RWPE1 (cell line): ENCODE measurements at regions not wholly inside any gene's neighbourhood (a gene's known extent, or its start where the extent isn't known, plus 50 kb on each side); places are given as distances from the start of the nearest gene placed in this dataset.
A peak's percentile ranks its signal among the peaks of the same experiment; 100 is the strongest.

ENCODE experiments used
- CTCF ChIA-PET: fragments of 350-600 bp; sonication (Branson Sonifier 250); formaldehyde crosslinking; extraction: SDS; loops from one replicate; lab custom pipeline; 2021; lab: Yijun Ruan, JAX
- POLR2A ChIA-PET: fragments of 400-600 bp; formaldehyde crosslinking; extraction: SDS; loops from one replicate; lab custom pipeline; 2020; ENCODE audit warnings: antibody characterized with exemption; ENCODE audit not compliant: low non-redundant PET; lab: Yijun Ruan, JAX
- DNase-seq: peaks from one replicate; pipeline ENCODE4 v3.0.0; 2012; ENCODE audit warnings: low spot score
- H3K27ac ChIP-seq: fragments of 450-650 bp; 2 replicates; pipeline ENCODE4 v1.5.1; 2017
- TF ChIP-seq, protein P1 (sequence below): fragments of 450-650 bp; conservative IDR thresholded peaks from 2 replicates; pipeline ENCODE4 v1.5.1; 2017; ENCODE audit warnings: low read depth, mild to moderate bottlenecking

- no peak for DNase-seq
- POLR2A ChIA-PET, result no interaction called here
- H3K27ac ChIP-seq, result no peak overlapping the region
- CTCF ChIA-PET, result no interaction called here
- TF ChIP-seq, protein P1, sequence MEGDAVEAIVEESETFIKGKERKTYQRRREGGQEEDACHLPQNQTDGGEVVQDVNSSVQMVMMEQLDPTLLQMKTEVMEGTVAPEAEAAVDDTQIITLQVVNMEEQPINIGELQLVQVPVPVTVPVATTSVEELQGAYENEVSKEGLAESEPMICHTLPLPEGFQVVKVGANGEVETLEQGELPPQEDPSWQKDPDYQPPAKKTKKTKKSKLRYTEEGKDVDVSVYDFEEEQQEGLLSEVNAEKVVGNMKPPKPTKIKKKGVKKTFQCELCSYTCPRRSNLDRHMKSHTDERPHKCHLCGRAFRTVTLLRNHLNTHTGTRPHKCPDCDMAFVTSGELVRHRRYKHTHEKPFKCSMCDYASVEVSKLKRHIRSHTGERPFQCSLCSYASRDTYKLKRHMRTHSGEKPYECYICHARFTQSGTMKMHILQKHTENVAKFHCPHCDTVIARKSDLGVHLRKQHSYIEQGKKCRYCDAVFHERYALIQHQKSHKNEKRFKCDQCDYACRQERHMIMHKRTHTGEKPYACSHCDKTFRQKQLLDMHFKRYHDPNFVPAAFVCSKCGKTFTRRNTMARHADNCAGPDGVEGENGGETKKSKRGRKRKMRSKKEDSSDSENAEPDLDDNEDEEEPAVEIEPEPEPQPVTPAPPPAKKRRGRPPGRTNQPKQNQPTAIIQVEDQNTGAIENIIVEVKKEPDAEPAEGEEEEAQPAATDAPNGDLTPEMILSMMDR, result no peak
Observed at GRCh38 chr1:234928642-234929041, 200.0 kb downstream of the TOMM20 start.

DNA sequence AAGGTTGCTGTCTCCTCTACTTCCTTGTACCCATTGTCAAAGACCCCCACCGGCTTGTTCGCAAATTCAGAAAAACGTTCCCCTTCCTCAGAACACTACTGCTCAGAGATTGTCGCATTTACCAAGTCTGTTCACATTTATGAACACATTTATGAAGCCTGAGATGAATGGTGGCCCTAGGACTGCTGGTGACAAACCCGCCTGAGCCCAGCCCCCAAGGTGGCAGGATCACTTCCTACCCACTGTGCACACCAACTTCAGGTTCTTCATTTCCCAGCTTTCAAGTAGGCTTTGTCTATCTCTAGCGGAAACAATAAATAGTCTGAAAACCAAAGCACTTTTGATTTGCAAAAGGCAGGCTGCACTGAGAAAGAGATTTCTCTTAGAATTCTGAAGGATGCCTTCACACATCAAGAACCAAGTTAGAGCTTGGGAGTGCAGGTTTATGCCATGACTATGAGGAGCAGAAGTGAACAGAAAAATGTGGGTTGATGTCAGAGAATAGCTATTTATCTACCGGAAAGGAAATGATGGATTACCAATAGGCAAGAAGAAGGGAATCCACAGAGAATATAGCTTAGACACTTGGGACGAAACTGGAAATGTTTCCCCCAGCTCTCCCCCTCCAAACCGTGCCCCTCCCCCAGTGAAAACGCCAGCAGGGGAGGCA, 200.5 kb downstream of the TOMM20 start:
- ChIA-PET CTCF (interaction anchor here (0.6 kb wide), 1 partner anchor 697 kb away, joined by 8 read pairs; no protein-coding TSS in a partner anchor), POLR2A (no interaction called here)
- H3K27ac ChIP-seq, result no peak overlapping the region
- TF ChIP-seq, protein P1, result no peak
- no peak for DNase-seq

DNA sequence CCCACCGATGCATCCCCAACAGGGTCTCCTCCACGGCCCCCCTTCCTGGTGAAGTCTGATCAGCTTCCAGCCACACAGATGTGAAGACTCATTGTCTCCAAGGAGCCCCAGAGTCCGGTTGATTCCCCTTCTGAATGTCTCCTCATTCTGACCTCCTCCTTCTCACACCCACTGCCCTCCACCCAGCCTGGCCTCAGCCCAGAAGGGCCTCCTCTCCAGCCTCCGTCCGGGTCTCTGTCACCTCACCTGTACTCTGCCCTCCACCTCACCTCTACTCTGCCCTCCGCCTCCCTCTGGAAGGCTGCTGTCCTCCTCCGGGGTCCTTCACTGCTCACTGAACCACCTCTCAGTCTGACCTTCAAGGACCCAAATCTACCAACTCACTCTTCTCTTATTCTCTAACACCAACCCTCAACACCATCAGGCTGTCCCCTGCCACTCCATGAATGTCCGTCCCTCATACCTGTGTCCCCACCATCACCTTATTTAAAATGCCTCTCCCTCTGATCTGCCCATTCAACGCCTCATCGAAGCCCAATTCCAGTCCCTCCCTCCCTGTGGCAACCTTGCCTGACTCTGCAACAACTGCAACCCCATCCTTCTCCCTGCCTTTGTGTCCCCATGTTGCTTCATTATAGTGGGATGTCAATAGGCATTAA, 201.2 kb downstream of the TOMM20 start:
- TF ChIP-seq, protein P1, result no peak
- POLR2A ChIA-PET, result no interaction called here
- CTCF ChIA-PET, result interaction anchor here (0.6 kb wide), 1 partner anchor 696 kb away, joined by 8 read pairs; no protein-coding TSS in a partner anchor
- H3K27ac ChIP-seq, result peak overlapping the region; percentile 73; the same call in 1 of the 2 replicates
- DNase-seq, result no peak

DNA sequence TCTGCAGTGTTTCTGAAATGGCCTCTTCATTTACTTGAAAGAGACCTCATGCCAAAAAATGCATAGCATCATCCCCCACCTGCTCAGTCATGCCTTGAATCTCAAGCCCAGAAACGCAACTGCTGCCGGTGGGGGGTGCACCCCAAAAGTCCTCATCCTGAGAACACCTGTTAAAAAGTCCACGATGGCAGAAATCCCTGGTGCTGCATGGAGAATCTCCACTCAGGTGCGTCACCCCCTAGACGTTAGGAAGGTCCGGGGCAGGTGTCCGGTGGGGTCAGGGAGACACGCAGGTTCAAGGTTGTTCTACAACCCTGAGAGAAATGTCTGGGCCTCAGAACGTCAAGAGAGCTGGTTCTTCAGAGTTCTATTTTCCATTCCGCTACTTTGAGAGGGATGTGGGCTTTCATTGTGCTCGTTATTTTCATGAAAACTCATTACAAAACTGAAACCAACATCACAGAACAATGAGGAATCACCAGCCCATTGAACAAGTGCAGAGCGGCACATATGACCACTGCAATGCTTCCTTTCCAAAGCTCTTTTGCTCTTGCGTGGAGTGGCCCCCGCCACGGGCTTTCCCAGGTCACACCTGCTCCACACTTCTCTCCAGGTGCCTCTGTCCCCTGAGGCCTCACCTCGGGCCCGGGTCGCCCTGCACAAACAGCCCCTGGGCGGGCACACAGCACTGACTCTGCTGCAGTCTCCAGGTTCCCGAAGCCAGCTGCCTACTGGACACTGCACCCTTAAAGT, 201.9 kb downstream of the TOMM20 start:
- ChIA-PET POLR2A (no interaction called here), CTCF (interaction anchor here (0.7 kb wide), 1 partner anchor 441 kb away, joined by 7 read pairs; no protein-coding TSS in a partner anchor)
- TF ChIP-seq, protein P1, result no peak
- DNase-seq, result no peak
- peak overlapping the region; percentile 73 for H3K27ac ChIP-seq

- TF ChIP-seq, protein P1, result no peak
- no peak for DNase-seq
- peak overlapping the region; percentile 73 for H3K27ac ChIP-seq
- ChIA-PET POLR2A (no interaction called here), CTCF (interaction anchor here (0.7 kb wide), 1 partner anchor 440 kb away, joined by 7 read pairs; no protein-coding TSS in a partner anchor)
Observed at GRCh38 chr1:234926264-234926558, 202.4 kb downstream of the TOMM20 start.
